ENCODE measurements at regions not wholly inside any gene's neighbourhood (a gene's known extent, or its start where the extent isn't known, plus 50 kb on each side); places are given as distances from the start of the nearest gene placed in this dataset.

GRCh38 chr14:30464481-30464880 is 94.5 kb upstream of the G2E3 start:
- TF ChIP-seq CTCF (IDR thresholded peaks at IDR 0.05; ENCODE audit: insufficient read depth, low read depth, low read length): no peak
- no peak for TF ChIP-seq EZH2 (IDR thresholded peaks at IDR 0.05; ENCODE audit: insufficient read depth, low read length)

All from astrocyte (in vitro differentiated cells and primary cell).